Activated T-cell treated with anti-CD3 and anti-CD28 coated beads for 24 hours (primary cell): ENCODE measurements at regions not wholly inside any gene's neighbourhood (a gene's known extent, or its start where the extent isn't known, plus 50 kb on each side); places are given as distances from the start of the nearest gene placed in this dataset.
"Not testable (repeated sequence)": the region's sequence is repeated elsewhere in the genome, so short reads cannot be mapped to it uniquely, and the experiment has no call there.

Experiments used
- DNase-seq: peaks from one replicate; pipeline ENCODE4 v3.0.0-alpha.2; 2020; ENCODE audit warnings: low read depth

- DNase-seq, result no peak
These were observed 57.3 kb downstream of the MED10 start for GRCh38 chr5:6321078-6321477.

GRCh38 chr5:6319116-6319515 lies 59.2 kb downstream of the MED10 start:
- DNase-seq, result no peak

GRCh38 chr5:6317116-6317798 lies 61.1 kb downstream of the MED10 start:
- DNase-seq, result no peak

- no peak for DNase-seq
These were observed 62.8 kb downstream of the MED10 start for GRCh38 chr5:6315580-6315979.

GRCh38 chr5:6311568-6312501 lies 66.5 kb downstream of the MED10 start:
- no peak for DNase-seq

GRCh38 chr5:6309949-6310348 lies 68.4 kb downstream of the MED10 start:
- no peak for DNase-seq

- no peak for DNase-seq
These were observed 69.7 kb downstream of the MED10 start for GRCh38 chr5:6308683-6309082.

- DNase-seq, result no peak
These were observed 71.0 kb downstream of the MED10 start for GRCh38 chr5:6307304-6307703.

GRCh38 chr5:6305853-6306252 lies 72.5 kb downstream of the MED10 start:
- no peak for DNase-seq

GRCh38 chr5:6302684-6303083 lies 75.7 kb downstream of the MED10 start:
- no peak for DNase-seq

- no peak for DNase-seq
These were observed 76.3 kb downstream of the MED10 start for GRCh38 chr5:6302075-6302474.

GRCh38 chr5:6296524-6296923 lies 81.8 kb downstream of the MED10 start:
- DNase-seq, result no peak

GRCh38 chr5:6291961-6292360 lies 86.4 kb downstream of the MED10 start:
- DNase-seq, result no peak

- DNase-seq, result no peak
These were observed 89.1 kb downstream of the MED10 start for GRCh38 chr5:6289239-6289638.

GRCh38 chr5:6287176-6287575 lies 91.2 kb downstream of the MED10 start:
- no peak for DNase-seq

GRCh38 chr5:6286404-6286803 lies 91.9 kb downstream of the MED10 start:
- DNase-seq, result no peak

- not testable (repeated sequence) for DNase-seq
These were observed 93.9 kb downstream of the MED10 start for GRCh38 chr5:6284491-6284890.

- DNase-seq, result no peak
These were observed 96.0 kb downstream of the MED10 start for GRCh38 chr5:6282352-6282751.

- no peak for DNase-seq
These were observed 96.5 kb downstream of the MED10 start for GRCh38 chr5:6281818-6282217.

- DNase-seq, result no peak
These were observed 97.8 kb downstream of the MED10 start for GRCh38 chr5:6280425-6281100.

- DNase-seq, result no peak
These were observed 98.7 kb downstream of the MED10 start for GRCh38 chr5:6279607-6280006.

- DNase-seq, result no peak
These were observed 103.4 kb downstream of the MED10 start for GRCh38 chr5:6274846-6275543.
